K562 (cell line): ENCODE measurements at regions not wholly inside any gene's neighbourhood (a gene's known extent, or its start where the extent isn't known, plus 50 kb on each side); places are given as distances from the start of the nearest gene placed in this dataset.

Experiments
- CBX3 ChIP-seq, 2 experiments: IDR thresholded peaks; 1 replicate in 1 of 2; 2 replicates in 1 of 2; pipeline ENCODE4 v1.6.1; 2012; ENCODE audit warnings: inconsistent platforms in 2 of 2, low read length in 2 of 2, borderline replicate concordance in 1 of 2, control low read depth in 1 of 2
- EWSR1 ChIP-seq: fragments of 450-650 bp; IDR thresholded peaks from 2 replicates; pipeline ENCODE4 v1.6.1; 2018; ENCODE audit warnings: borderline replicate concordance, mild to moderate bottlenecking, low read depth, moderate library complexity; ENCODE audit not compliant: partially characterized antibody
- NFE2 ChIP-seq: IDR thresholded peaks from 2 replicates; pipeline ENCODE4 v1.6.1; 2014; ENCODE audit warnings: antibody characterized with exemption, low read depth
- NFIC ChIP-seq: fragments of 450-650 bp; IDR thresholded peaks from 2 replicates; pipeline ENCODE4 v1.6.1; 2017; ENCODE audit warnings: mild to moderate bottlenecking, inconsistent platforms
- POLR3G ChIP-seq: IDR thresholded peaks from 2 replicates; pipeline ENCODE4 v1.6.1; 2011; ENCODE audit not compliant: insufficient read length, insufficient replicate concordance; ENCODE audit errors: extremely low read depth
- ZNF165 ChIP-seq: fragments of 250-450 bp; sonication (Bioruptor Pico); IDR thresholded peaks from 2 replicates; pipeline ENCODE4 v1.4.0; 2020; ENCODE audit warnings: borderline replicate concordance
- TF ChIP-seq, protein P1 (sequence below): fragments of 250-450 bp; sonication (Bioruptor Pico); IDR thresholded peaks from 2 replicates; pipeline ENCODE4 v1.4.0; 2020; ENCODE audit warnings: borderline replicate concordance
- TF ChIP-seq, protein P2 (sequence below): sonication (generic); formaldehyde crosslinking; IDR thresholded peaks from 2 replicates; pipeline ENCODE4 v1.8.0; 2022; ENCODE audit warnings: mild to moderate bottlenecking, missing genetic modification reagents

DNA sequence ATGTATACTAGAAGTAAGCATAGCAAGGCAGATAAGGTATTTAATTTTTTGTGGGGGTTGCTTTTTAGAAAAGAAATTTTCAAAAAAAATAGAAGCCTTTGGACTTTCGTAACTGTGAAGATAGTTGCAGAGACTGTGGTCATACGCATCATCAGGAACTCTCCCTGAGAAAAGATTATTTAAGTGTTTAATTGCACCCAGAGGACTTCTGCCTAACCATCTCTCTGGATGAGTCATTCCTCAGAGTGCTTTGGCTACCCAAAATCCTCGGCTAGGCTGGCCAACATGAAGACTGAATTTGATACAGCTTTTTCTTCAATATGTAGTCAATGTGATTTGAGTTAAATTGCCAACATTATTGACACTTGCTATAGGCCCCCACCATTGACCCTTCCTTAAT, 296.4 kb downstream of the TLR4 start (continued):
- TF ChIP-seq EWSR1 (no peak), ZNF165 (CRISPR knock-in tag) (no peak), CBX3 (IDR thresholded peaks at IDR 0.05; ENCODE audit: borderline replicate concordance in 1 of 2, low read length in 2 of 2) (no peak), POLR3G (no peak), NFE2 (no peak), NFIC (no peak)
- TF ChIP-seq, protein P1, sequence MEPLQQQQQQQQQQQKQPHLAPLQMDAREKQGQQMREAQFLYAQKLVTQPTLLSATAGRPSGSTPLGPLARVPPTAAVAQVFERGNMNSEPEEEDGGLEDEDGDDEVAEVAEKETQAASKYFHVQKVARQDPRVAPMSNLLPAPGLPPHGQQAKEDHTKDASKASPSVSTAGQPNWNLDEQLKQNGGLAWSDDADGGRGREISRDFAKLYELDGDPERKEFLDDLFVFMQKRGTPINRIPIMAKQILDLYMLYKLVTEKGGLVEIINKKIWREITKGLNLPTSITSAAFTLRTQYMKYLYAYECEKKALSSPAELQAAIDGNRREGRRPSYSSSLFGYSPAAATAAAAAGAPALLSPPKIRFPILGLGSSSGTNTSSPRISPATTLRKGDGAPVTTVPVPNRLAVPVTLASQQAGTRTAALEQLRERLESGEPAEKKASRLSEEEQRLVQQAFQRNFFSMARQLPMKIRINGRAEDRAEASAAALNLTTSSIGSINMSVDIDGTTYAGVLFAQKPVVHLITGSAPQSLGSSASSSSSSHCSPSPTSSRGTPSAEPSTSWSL (CRISPR knock-in tag) = no peak
- TF ChIP-seq, protein P2, sequence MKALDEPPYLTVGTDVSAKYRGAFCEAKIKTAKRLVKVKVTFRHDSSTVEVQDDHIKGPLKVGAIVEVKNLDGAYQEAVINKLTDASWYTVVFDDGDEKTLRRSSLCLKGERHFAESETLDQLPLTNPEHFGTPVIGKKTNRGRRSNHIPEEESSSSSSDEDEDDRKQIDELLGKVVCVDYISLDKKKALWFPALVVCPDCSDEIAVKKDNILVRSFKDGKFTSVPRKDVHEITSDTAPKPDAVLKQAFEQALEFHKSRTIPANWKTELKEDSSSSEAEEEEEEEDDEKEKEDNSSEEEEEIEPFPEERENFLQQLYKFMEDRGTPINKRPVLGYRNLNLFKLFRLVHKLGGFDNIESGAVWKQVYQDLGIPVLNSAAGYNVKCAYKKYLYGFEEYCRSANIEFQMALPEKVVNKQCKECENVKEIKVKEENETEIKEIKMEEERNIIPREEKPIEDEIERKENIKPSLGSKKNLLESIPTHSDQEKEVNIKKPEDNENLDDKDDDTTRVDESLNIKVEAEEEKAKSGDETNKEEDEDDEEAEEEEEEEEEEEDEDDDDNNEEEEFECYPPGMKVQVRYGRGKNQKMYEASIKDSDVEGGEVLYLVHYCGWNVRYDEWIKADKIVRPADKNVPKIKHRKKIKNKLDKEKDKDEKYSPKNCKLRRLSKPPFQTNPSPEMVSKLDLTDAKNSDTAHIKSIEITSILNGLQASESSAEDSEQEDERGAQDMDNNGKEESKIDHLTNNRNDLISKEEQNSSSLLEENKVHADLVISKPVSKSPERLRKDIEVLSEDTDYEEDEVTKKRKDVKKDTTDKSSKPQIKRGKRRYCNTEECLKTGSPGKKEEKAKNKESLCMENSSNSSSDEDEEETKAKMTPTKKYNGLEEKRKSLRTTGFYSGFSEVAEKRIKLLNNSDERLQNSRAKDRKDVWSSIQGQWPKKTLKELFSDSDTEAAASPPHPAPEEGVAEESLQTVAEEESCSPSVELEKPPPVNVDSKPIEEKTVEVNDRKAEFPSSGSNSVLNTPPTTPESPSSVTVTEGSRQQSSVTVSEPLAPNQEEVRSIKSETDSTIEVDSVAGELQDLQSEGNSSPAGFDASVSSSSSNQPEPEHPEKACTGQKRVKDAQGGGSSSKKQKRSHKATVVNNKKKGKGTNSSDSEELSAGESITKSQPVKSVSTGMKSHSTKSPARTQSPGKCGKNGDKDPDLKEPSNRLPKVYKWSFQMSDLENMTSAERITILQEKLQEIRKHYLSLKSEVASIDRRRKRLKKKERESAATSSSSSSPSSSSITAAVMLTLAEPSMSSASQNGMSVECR (CRISPR knock-in tag) = no peak
